ENCODE measurements at regions not wholly inside any gene's neighbourhood (a gene's known extent, or its start where the extent isn't known, plus 50 kb on each side); places are given as distances from the start of the nearest gene placed in this dataset.

DNA sequence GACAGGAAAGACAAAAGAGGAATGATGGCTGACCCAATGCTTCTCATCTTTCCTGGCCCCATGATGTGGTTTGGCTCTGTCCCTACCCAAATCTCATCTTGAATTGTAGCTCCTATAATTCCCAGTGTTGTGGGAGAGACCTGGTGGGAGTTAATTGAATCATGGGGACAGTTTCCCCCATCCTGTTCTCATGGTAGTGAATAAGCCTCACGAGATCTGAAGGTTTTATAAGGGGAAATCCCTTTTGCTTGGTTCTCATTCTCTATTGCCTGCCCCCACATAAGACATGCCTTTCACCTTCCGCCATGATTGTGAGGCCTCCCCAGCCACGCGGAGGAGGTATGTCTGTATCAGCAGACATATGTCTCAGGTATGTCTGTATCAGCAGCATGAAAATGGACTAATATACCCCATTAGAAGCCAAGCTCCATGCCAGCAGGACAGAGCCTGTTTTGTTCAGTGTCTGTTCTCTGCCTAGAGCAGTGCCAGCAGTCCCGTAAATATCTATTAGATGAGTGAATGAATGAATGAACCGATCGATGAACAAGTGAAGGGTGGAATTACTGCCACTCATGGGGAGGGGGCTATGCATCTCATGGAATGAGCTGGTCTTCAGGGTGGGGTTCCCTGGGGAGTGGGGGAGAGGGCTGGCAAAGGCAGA is 304.4 kb downstream of the SOX9 start:
- H3K27ac ChIP-seq (ENCODE audit: low read depth) = no peak overlapping the region
- H3F3A ChIP-seq (replicated peaks; ENCODE audit: low read depth) = no peaks in the 10 kb centered on the region
- Mint-ChIP-seq H3K27ac (no peak overlapping the region), H3K36me3 (ENCODE audit: low read depth) (no peaks in the 10 kb centered on the region; the same call in 2 of the 3 replicates), H3K9me3 (no peaks in the 10 kb centered on the region), H3K4me3 (no peak overlapping the region; the same call in 2 of the 3 replicates), H3K27me3 (ENCODE audit: insufficient read depth, low read depth, poor library complexity) (peaks cover 2% of the 10 kb centered on the region), H3K4me1 (peaks cover 8% of the 10 kb centered on the region)
- no peaks in the 10 kb centered on the region for H3K4me1 ChIP-seq (ENCODE audit: insufficient read depth)
- H4K20me1 ChIP-seq (replicated peaks; ENCODE audit: insufficient read depth) = no peaks in the 10 kb centered on the region
- no peaks in the 10 kb centered on the region for H3K36me3 ChIP-seq (ENCODE audit: insufficient read depth)
- no peak for TF ChIP-seq POLR2AphosphoS5 (IDR thresholded peaks at IDR 0.05; ENCODE audit: low read depth)
- TF ChIP-seq STAT1 (IDR thresholded peaks at IDR 0.05; ENCODE audit: unreplicated experiment) = no peak
- no peak overlapping the region for H3K4me3 ChIP-seq
- no peaks in the 10 kb centered on the region for H3K79me2 ChIP-seq (replicated peaks; ENCODE audit: insufficient read depth)
- H2AFZ ChIP-seq = no peak overlapping the region
- H3K4me2 ChIP-seq = no peak overlapping the region
- no peaks in the 10 kb centered on the region for H3K27me3 ChIP-seq (ENCODE audit: insufficient read depth)
- ATAC-seq = no peak
- H3K9me2 ChIP-seq (ENCODE audit: insufficient read depth) = no peaks in the 10 kb centered on the region
- no peak for DNase-seq (ENCODE audit: low spot score)

DNA sequence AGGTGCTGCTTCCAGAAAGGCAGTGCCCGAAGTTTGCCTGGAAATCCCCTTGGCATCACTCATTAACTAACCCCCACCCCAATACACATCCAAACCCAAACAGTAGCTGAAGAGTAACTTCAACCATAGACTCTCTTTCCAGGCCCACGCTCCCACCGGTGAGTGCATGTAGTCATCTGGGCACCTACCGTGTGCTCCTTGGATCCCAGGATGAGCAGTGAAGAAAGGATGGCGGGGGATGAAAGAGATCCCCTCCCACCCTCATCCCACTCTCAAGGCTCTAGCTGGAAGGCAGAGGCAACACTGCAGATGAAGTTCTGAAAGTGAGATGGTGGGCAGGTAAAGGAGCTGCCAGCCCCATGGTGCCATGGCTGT is 305.0 kb downstream of the SOX9 start:
- H3K4me3 ChIP-seq = no peak overlapping the region
- H3K4me1 Mint-ChIP-seq = peaks cover 9% of the 10 kb centered on the region
- H3K27ac Mint-ChIP-seq = no peak overlapping the region
- H3K36me3 ChIP-seq (ENCODE audit: insufficient read depth) = no peaks in the 10 kb centered on the region
- H3K79me2 ChIP-seq (replicated peaks; ENCODE audit: insufficient read depth) = no peaks in the 10 kb centered on the region
- H3K27me3 Mint-ChIP-seq (ENCODE audit: insufficient read depth, low read depth, poor library complexity) = peaks cover 2% of the 10 kb centered on the region
- no peaks in the 10 kb centered on the region for H4K20me1 ChIP-seq (replicated peaks; ENCODE audit: insufficient read depth)
- no peaks in the 10 kb centered on the region; the same call in 2 of the 3 replicates for H3K36me3 Mint-ChIP-seq (ENCODE audit: low read depth)
- no peak for ATAC-seq
- TF ChIP-seq CREB1 (CRISPR knock-in tag; IDR thresholded peaks at IDR 0.05; ENCODE audit: low read depth) (no peak), EZH2 (IDR thresholded peaks at IDR 0.05; ENCODE audit: low read depth, unreplicated experiment) (no peak), NANOG (IDR thresholded peaks at IDR 0.05; ENCODE audit: borderline replicate concordance) (no peak)
- TF ChIP-seq, protein P1, sequence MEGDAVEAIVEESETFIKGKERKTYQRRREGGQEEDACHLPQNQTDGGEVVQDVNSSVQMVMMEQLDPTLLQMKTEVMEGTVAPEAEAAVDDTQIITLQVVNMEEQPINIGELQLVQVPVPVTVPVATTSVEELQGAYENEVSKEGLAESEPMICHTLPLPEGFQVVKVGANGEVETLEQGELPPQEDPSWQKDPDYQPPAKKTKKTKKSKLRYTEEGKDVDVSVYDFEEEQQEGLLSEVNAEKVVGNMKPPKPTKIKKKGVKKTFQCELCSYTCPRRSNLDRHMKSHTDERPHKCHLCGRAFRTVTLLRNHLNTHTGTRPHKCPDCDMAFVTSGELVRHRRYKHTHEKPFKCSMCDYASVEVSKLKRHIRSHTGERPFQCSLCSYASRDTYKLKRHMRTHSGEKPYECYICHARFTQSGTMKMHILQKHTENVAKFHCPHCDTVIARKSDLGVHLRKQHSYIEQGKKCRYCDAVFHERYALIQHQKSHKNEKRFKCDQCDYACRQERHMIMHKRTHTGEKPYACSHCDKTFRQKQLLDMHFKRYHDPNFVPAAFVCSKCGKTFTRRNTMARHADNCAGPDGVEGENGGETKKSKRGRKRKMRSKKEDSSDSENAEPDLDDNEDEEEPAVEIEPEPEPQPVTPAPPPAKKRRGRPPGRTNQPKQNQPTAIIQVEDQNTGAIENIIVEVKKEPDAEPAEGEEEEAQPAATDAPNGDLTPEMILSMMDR (conservative IDR thresholded peaks at IDR 0.05; ENCODE audit: low read depth in 2 of 2) = no peak
- TF ChIP-seq, protein P2, sequence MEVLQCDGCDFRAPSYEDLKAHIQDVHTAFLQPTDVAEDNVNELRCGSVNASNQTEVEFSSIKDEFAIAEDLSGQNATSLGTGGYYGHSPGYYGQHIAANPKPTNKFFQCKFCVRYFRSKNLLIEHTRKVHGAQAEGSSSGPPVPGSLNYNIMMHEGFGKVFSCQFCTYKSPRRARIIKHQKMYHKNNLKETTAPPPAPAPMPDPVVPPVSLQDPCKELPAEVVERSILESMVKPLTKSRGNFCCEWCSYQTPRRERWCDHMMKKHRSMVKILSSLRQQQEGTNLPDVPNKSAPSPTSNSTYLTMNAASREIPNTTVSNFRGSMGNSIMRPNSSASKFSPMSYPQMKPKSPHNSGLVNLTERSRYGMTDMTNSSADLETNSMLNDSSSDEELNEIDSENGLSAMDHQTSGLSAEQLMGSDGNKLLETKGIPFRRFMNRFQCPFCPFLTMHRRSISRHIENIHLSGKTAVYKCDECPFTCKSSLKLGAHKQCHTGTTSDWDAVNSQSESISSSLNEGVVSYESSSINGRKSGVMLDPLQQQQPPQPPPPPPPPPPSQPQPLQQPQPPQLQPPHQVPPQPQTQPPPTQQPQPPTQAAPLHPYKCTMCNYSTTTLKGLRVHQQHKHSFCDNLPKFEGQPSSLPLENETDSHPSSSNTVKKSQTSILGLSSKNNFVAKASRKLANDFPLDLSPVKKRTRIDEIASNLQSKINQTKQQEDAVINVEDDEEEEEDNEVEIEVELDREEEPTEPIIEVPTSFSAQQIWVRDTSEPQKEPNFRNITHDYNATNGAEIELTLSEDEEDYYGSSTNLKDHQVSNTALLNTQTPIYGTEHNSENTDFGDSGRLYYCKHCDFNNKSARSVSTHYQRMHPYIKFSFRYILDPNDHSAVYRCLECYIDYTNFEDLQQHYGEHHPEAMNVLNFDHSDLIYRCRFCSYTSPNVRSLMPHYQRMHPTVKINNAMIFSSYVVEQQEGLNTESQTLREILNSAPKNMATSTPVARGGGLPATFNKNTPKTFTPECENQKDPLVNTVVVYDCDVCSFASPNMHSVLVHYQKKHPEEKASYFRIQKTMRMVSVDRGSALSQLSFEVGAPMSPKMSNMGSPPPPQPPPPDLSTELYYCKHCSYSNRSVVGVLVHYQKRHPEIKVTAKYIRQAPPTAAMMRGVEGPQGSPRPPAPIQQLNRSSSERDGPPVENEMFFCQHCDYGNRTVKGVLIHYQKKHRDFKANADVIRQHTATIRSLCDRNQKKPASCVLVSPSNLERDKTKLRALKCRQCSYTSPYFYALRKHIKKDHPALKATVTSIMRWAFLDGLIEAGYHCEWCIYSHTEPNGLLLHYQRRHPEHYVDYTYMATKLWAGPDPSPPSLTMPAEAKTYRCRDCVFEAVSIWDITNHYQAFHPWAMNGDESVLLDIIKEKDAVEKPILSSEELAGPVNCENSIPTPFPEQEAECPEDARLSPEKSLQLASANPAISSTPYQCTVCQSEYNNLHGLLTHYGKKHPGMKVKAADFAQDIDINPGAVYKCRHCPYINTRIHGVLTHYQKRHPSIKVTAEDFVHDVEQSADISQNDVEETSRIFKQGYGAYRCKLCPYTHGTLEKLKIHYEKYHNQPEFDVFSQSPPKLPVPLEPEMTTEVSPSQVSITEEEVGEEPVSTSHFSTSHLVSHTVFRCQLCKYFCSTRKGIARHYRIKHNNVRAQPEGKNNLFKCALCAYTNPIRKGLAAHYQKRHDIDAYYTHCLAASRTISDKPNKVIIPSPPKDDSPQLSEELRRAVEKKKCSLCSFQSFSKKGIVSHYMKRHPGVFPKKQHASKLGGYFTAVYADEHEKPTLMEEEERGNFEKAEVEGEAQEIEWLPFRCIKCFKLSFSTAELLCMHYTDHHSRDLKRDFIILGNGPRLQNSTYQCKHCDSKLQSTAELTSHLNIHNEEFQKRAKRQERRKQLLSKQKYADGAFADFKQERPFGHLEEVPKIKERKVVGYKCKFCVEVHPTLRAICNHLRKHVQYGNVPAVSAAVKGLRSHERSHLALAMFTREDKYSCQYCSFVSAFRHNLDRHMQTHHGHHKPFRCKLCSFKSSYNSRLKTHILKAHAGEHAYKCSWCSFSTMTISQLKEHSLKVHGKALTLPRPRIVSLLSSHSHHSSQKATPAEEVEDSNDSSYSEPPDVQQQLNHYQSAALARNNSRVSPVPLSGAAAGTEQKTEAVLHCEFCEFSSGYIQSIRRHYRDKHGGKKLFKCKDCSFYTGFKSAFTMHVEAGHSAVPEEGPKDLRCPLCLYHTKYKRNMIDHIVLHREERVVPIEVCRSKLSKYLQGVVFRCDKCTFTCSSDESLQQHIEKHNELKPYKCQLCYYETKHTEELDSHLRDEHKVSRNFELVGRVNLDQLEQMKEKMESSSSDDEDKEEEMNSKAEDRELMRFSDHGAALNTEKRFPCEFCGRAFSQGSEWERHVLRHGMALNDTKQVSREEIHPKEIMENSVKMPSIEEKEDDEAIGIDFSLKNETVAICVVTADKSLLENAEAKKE (CRISPR knock-in tag; IDR thresholded peaks at IDR 0.05) = no peak
- TF ChIP-seq, protein P3, sequence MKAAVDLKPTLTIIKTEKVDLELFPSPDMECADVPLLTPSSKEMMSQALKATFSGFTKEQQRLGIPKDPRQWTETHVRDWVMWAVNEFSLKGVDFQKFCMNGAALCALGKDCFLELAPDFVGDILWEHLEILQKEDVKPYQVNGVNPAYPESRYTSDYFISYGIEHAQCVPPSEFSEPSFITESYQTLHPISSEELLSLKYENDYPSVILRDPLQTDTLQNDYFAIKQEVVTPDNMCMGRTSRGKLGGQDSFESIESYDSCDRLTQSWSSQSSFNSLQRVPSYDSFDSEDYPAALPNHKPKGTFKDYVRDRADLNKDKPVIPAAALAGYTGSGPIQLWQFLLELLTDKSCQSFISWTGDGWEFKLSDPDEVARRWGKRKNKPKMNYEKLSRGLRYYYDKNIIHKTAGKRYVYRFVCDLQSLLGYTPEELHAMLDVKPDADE (IDR thresholded peaks at IDR 0.05) = no peak
- H3K27ac ChIP-seq (ENCODE audit: low read depth) = no peak overlapping the region
- H3K4me3 Mint-ChIP-seq = no peak overlapping the region
- no peaks in the 10 kb centered on the region for H3K27me3 ChIP-seq (ENCODE audit: insufficient read depth)
- H3F3A ChIP-seq (replicated peaks; ENCODE audit: low read depth) = no peaks in the 10 kb centered on the region
- H3K9me3 Mint-ChIP-seq = no peaks in the 10 kb centered on the region
- H3K9me2 ChIP-seq (ENCODE audit: insufficient read depth) = no peaks in the 10 kb centered on the region
- no peaks in the 10 kb centered on the region for H3K4me1 ChIP-seq (ENCODE audit: insufficient read depth)
- H3K4me2 ChIP-seq = no peak overlapping the region
- no peak for DNase-seq (ENCODE audit: low spot score)
- H2AFZ ChIP-seq = no peak overlapping the region

Measured in GM23338 (cell line).